CD4-positive, alpha-beta T cell treated with Interferon alpha-2 for 1 hour (primary cell): ENCODE measurements at regions not wholly inside any gene's neighbourhood (a gene's known extent, or its start where the extent isn't known, plus 50 kb on each side); places are given as distances from the start of the nearest gene placed in this dataset.
A peak's percentile ranks its signal among the peaks of the same experiment; 100 is the strongest.

ENCODE experiments used
- DNase-seq, 2 donors: peaks; one replicate each; pipeline ENCODE4 v3.0.0-alpha.2; 2020 to 2022

DNA sequence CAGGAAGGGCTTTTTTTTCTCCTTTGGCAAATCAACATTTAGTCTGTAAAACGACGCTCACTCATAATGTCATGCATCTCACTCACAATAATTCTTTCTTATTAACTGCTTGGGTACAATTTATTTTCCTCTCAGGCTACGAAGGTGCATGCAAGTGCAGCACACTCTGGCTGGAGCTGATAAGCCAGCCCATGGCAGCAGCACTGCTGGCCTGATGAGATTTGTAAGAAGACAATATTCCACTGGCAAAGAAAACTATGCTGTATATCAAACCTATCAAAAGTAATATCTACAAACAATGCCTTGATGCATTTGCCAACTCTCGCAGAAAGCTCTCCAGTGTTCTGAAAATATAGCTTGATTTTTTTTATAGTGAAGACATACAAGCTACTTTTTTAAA is 170.0 kb upstream of the PHF14 start:
- no peak for DNase-seq

DNA sequence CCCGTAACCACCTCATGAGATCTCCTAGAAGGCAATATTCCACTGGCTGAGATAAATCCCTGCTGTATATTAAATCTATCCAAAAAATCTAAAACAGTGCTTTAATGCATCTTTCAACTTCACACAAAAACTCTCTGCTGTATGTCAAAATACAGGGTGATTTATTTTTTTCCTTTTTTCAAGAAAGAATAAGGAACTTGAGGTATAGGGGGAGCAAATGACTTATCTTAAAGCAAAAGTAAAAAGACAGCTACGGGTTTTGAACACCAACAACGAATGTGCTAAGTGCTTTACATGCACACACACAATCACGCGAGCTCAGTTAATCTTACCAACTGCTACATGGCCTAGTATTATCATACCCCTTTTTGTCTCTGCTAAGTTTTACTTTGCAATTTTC is 168.9 kb upstream of the PHF14 start:
- DNase-seq, result no peak

DNA sequence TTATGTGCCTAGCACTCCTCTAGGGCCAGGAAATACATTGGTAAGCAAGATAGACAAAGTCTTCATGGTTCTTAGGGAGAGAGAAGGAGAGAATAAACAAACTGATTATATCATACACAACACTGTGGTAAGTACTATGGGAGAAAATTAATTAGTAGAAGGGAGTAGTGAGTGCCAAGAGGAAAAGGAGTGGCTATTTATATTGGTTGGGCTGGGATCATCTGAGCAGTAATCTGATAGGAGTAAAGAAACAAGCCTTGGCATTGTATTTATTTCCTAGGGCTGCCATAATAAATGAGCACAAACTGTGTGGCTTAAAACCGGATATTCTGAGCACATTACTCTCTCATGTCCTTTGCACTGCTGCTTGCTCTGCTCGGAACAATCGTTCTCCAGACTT is 158.1 kb upstream of the PHF14 start:
- no peak for DNase-seq

DNA sequence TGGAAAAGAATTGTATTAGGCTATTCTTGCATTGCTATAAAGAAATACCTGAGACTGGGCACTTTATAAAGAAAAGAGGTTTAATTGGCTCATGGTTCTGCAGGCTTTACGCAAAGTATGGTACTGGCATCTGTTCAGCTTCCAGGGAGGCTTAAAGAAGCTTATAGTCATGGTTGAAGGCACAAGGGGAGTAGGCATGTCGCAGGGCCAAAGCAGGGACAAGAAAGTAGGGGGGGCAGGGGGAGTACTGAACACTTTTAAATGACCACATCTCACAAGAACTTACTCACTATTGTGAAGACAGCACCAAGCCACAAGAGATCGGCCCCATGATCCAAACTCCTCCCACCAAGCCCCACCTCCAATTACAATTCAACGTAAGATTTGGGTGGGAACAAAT is 152.5 kb upstream of the PHF14 start:
- no peak for DNase-seq

DNA sequence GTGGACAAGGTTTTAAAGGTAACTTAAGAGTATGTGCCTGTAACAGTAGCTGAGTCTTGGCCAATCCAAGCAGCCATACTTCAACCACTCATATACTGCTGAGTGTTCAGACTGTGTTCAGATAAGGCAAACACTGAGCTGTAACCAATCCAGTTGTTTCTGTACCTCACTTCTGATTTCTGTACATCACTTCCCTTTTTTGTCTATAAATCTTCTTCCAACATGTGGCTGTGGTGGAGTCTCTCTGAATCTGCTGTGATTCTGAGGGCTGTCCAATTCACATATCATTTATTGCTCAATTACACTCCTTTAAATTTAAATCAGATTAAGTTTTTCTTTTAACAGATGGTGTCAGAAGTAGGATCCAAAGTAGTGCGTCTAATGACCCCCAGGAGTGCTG is 149.5 kb upstream of the PHF14 start:
- DNase-seq, result no peak

DNA sequence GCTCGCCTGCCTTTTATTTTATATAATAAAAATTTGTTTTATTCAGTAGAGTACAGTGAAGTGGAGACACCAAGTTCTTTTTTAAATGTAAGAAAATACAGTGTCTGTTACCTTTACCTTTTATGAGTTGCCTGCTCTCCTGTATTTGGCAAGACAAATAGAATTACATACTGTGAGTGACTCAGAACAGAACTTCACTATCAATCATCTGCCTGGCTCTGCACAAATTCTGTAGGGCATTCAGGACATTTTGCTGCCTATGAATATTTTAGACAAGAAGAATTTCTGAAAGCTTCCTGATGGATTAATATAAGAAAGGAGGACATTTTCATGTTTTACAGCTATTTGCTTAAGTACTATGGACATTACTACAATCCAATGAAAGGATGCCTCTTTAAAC is 135.4 kb upstream of the PHF14 start:
- no peak for DNase-seq

DNA sequence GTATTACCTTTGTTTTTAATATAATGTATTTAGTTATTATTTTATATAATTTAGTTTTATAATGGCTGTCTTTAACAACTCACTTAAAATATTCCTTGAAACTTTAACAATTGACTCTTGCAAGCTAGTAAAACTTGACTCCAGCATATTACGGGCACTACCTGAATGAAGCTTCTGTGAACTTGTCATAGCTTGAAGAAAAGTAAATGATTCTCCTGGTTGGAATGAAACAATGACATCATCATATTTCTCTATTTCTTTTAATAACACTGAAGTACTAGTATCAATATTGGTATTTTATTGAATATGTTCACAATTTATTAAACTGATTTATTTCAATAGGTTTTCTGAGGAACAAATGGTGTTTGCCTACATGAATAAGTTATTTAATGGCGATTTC is 128.4 kb upstream of the PHF14 start:
- no peak for DNase-seq

DNA sequence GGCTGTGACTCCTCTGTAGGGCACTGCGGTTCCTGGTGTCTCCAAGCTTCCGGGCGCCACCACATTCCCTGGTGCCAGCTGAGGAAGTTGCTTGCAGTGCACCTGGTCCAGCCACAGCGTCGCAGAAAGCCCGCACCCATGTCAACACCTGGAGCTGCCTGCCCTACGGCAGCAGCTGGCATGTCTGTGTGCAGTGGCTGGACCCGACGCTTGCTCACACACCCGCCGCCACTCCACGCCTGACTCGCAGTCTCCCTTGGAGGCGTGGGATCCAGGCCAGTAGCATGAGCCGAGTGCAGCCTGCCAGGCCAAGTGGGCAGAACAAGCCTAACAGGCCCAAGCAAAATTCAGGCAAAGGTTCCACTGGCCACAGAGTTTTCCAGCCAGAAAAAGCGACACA is 118.1 kb upstream of the PHF14 start:
- DNase-seq, result no peak

DNA sequence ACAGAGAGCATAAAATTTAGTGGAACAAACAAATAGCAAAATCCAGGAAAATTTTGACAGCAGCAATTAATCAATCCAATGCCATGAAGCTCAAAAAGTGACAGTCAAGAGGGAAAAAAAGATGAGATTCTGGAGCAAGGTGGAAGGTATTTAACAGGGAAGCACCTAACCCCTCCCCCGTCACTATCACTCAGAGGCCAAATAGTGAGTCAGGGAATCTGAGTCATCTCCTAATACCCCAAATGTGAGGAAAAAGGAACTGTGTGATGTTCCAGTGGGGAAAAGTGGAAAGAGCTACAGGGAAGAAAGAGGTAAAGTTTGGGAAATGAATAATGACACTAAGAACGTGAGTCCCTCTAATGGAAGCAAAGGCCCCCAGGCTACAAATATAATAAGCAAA is 113.2 kb upstream of the PHF14 start:
- no peak for DNase-seq

DNA sequence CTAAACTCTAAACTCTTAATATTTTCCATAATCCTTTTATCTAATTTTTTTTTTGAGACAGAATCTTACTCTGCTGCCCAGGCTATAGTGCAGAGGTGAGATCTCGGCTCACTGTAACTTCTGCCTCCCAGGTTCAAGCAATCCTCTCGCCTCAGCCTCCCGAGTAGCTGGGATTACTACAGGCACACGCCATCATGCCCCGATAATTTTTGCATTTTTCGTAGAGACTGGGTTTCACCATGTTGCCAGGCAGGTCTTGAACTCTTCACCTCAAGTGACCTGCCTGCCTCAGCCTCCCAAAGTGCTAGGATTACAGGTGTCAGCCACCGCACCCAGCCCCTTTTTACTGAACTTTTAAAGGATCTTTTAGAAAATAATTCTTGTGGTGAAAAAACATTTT is 110.2 kb upstream of the PHF14 start:
- DNase-seq, result no peak

DNA sequence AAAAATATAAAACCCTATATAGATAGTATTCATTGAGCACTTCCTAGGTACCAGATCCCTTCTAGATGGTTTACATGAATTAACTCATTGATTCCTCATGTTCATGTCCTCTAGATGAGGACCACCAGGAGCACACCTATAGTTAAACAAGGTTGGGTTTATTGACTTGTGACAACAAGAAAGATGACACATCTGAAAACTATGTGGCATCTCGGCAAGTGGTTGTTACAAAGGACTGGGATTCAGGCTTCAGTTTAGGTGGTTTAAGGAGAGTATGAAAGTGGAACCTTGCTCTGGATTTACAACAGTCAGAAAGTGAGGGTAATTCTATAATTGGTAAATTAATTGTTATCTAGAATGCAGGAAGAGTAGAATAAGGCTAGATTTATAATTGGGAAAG is 99.0 kb upstream of the PHF14 start:
- no peak for DNase-seq

DNA sequence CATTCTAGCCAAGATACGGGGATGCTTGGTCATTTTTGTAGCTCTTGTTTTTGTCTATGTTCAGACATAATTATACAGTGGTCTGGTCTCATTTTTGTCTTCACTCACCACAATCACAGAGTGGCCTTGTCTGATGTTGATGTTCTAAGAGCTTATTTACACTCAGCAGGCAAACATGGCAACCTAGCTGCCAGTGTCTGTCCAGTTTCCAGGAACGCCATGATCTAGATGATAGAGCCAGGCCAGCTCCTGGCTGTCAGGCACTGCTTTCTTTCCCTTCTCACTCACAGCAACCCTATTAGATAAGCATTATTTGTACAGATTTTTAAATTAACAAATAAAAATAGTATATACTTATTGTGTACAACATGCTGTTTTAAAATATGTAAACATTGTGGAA is 98.6 kb upstream of the PHF14 start:
- no peak for DNase-seq

DNA sequence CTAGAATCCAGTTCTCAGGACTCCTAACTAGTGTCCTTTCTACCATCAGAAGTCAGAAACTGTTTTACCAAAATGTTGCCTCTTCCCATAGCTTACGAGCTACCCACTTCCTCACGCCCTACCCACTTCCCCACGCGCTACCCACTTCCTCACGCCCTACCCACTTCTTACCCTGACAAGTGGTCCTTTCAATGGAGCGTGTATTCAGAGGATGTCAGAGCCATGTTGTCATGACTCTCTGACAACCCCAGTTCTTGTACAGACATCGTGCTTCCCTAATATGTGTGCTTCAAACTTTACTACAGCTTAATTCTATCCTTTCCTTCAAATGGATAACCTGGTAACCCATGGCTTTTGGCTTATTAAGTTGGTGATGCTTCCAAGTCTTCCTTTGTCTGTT is 84.8 kb upstream of the PHF14 start:
- DNase-seq, result peak; percentile 6 to 33

DNA sequence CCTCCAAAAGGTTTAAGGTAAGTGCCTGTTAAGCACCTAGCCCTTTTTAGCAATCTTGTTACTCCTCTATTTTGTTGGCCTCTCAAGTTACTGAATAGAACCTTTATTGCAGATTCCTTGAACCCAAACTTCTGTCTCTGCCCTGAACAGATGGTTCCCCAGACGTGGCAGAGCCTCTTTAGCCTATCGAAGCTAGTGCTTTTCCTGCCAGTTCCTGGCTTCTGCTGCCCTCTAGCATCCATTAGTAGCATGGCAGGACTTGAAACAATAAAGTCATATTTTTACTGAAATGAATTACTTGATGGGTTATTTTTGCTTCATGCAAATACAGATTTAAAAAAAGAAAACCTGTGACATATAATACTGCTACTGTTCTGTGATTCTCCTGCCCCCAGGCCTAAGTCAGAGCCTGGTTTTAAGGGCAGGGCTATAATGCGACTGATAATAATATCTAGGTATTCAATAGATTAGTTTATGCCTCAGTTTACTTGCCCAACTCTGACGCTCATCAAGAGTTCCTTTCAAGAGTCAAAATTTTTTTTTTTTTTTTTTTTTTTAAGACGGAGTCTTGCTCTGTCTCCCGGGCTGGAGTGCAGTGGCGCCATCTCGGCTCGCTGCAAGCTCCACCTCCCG is 84.3 kb upstream of the PHF14 start:
- peak; percentile 26 to 63 for DNase-seq

DNA sequence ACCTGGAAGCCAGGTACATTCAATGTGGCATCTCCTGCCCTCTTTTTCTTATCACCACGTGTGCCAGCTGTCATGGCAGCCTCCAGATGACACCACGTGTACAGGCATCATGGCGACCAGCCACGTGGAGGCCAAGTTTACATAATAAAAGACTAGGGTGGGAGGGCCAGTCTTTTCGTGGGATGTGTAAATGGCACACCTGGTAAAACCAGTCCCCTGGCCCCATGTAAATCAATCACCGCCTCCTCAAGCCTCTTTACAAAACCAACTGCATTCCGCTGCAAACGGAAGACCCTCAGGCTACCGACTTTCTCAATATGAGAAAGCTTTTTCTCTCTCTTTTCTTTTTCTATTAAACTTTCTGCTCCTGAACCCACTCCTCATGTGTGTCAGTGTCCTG is 65.1 kb upstream of the PHF14 start:
- DNase-seq, result no peak

DNA sequence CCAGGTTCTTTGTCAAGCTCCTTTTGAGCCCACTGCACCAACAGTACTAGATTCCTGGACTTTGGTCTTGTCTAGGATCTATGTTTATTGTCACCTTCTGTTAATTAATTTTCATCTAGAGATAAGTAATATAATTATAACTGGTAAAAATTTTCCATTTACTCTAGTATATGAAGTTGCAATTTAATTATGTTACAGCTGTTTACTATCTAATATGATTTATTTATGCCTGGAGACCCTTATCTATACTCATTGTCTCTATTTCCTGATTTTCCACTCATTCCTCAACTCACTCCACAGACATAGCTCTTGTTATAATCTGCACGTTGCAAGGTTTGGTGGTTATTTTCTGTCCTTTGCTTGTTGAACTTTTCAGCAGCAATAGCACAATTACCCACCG is 63.2 kb upstream of the PHF14 start:
- DNase-seq, result no peak

DNA sequence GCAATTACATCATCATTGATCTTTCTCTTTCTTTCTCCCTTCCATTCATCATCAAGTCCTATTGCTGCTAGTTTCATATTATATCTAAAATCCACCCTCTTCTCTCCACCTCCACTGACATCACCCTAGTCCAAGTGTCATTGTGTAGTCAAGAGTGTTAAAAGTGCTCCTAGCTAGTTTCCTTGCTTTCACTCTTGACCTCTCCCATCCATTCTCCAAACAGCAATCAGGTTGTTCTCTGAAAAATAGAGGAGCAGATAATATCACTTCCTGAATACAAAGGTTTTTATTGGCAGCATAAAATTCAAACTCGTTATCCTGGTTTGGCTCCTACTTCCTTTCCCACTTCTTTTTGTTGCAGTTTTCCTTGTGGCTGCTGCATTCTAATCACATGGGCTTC is 61.6 kb upstream of the PHF14 start:
- DNase-seq, result no peak

DNA sequence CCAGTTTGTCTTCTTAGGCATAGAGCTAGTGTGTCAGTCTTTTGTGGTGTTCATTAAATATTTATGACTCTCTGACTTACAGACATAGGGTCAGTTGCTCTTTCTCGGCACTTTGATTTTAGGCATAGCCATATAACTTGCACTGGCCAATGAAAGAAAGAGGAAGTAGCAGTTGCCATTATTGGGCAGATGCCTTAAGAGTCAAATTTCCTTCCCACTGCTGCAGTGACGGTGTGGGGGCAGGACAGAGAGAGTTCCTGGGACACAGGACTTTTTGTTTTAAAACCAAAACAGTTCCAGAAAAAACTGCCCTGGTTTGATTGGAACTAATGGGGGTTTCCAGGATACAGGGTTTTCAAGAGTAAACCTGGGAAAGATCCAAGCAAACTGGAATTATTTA is 60.2 kb upstream of the PHF14 start:
- no peak for DNase-seq

DNA sequence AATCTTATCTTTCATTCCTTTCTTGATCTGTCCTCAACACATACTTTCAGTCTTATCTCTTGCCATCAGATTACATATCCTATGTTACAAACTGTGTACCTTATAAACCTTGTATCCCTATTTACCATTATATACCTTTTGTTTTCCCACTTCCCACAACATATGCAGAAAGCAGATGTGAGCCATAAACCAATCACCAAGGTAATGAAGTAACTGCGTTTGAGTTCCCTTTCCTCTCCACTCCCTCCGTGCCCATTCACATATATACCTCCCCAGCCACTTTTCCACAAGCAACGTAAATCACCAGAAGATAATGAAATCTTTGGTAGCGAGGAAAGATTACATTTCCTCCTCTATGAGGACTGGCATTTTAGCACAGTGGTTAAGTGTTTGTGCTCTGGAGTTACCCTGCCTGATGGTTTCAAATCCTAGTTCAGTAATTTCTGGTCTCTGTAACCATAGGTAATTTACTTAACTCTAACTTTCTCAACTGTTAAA is 55.5 kb upstream of the PHF14 start:
- DNase-seq, result no peak

DNA sequence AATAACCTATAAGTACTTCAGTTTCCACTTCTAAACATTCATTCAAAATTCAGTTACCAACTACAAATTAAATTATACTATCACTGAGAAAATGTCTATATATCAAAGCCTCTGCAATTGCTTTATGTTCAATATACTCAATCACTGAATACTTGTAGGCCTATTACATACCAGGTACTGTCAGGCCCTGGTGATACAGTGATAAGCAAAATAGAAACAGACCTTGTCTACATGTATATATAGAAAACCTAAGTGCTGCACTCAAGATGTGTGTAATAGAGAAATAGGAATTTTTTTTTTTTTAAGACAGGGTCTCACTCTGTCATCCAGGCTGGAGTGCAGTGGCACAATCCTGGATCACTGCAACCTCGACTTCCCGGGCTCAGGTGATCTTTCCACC is 53.7 kb upstream of the PHF14 start:
- no peak for DNase-seq
